Hematopoietic multipotent progenitor cell treated with erythropoietin and hydrocortisone succinate and interleukin-3 and kit ligand, for 8 days (in vitro differentiated cells): ENCODE measurements at regions not wholly inside any gene's neighbourhood (a gene's known extent, or its start where the extent isn't known, plus 50 kb on each side); places are given as distances from the start of the nearest gene placed in this dataset.

Source experiments
- DNase-seq: peaks from one replicate; pipeline ENCODE4 v3.0.0-alpha.2; 2015

DNA sequence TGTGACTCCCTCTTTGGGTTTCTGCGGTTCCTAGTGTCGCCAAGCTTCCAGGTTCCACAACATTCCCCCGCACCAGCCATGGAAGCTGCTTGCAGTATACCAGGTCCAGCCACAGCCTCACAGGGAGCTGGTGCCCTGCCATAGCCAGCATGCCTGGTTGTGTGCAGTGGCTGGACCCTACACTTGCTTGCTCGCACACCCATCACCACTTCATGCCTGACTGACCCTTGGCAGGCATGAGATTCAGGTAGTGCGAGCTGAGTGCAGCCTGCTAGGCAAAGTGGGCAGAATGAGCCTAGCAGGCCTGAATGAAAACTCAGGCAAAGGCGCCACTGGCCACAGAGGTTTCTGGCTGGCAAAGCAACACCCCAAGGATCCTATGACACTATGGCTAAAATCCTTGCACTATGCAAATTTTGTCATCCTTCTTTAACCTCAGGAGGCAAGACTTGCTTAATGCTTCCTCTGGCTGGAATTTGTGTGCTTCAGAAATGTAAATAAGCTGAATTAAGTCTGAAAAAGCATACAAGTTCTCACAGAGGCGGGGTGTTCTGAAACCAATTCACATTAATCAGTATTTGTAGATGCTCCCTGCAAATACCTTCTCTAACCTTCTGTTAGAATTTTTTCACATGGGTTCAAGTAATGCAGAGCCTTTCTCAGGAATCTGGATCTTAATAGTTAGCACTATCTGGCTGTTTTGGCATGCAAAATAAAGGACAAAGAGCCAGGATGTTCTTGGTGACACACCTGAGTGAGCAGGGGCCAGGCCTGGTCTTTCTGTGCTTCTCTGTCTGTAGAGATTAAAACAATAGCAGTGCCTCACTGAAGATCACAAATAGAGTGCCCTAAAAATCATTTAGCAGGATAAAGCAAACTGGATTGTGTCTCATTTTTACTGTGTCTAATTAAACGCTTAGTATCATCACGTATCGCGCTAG, 256.9 kb downstream of the GPATCH2 start:
- no peak for DNase-seq

DNA sequence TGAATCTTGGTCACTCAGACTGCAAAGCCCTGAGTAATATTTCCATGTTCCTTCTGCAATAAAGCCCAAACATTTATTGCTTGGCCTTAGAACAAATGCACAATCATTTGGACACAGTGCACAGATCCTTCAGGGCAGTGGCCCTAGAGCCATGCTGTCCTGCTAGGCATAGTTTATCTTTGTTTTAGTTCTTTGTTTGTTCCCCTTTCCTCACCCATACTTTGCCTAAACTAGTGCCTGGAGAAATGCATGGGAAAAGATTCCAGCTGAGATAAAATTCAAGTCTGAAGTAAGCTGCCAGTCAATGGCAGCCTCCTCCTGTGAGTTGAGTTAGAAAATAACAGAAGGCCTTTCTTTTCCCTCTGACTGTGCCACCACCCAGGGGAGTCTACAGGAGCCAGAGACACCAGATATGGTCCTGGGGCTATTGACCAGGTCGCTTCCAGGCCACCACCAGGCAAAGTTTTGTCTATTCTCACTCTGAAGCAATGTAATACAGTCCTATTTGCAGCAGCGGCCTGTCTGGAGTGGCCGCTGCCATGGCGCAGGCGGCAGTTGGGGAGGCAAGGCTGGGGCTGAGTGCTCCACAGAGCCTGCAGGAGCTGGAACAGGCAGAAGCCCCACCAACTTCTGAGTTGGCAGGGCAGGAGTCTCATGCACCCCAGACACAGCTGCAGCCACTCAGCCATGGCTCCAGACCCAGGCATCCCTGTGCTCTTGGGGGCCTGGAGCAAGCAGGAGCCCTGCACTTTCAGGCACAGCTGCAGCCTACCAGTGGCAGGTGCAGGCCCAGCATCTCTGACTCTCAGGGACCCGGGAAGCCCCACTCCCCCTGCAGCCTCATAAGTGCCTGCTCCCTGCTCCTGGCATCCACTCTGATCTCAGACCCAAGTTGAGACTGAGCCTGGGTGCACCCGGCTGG, 258.6 kb downstream of the GPATCH2 start:
- DNase-seq, result no peak

GRCh38 chr1:217370757-217371156, 260.1 kb downstream of the GPATCH2 start:
- no peak for DNase-seq

- DNase-seq, result no peak
Measured at GRCh38 chr1:217369996-217370551, 260.8 kb downstream of the GPATCH2 start.

DNA sequence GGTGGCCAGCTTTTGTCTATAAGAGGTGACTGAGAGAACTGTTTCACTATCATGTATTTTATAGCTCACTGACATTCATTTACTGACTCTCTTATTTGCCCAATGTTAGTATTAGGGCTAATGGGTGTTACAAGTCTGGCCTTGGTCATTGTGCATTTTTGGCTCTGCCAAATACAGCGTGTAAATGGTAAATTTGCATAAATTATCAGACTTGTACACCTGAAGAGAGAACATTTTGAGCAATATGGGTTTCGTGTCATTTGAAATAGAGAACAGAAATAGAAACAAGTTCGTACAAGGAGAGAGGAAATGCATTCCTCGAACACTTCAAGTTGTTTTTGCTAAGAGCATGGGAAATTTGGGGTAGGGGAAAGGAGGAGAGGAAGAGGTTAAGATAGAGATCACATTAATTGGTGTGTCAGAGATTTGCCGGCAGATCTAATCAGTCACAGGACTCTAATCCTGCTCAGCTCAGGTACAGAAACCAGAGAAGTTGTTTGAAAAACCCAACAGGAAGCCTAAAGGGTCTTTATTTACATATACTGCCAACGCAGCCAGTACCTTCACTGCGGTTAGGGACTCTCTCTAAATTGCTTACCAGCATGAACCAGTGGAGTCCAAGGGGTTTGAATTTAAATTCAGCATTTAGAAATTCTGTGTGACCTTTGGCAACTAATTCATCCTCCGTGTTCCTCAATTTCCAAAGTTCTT, 261.5 kb downstream of the GPATCH2 start:
- DNase-seq, result no peak

GRCh38 chr1:217364220-217364619, 266.7 kb downstream of the GPATCH2 start:
- DNase-seq, result no peak

GRCh38 chr1:217363319-217363718, 267.6 kb downstream of the GPATCH2 start:
- DNase-seq, result no peak

DNA sequence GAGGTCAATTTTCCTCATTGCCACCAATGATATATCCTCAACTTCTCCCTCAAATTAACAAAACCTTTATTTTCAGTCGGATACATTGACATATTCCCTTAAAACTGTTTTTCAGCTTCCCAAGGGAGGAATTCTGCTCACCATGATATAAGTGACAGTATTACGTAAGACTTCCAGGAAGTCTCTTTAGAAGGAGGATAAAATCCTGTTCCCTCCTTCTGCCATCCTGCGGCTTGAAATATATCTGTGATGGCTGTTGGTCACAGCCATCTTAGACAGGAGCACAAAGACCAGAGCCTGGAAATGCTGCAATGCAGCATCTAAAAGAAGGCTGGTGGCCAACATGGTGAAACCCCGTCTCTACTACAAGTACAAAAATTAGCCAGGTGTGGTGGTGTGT, 270.4 kb downstream of the GPATCH2 start:
- DNase-seq, result no peak

- DNase-seq, result no peak
Measured at GRCh38 chr1:217354895-217355294, 276.0 kb downstream of the GPATCH2 start.

- DNase-seq, result no peak
Measured at GRCh38 chr1:217348960-217349664, 281.8 kb downstream of the GPATCH2 start.

- no peak for DNase-seq
Measured at GRCh38 chr1:217344712-217345111, 286.2 kb downstream of the GPATCH2 start.

DNA sequence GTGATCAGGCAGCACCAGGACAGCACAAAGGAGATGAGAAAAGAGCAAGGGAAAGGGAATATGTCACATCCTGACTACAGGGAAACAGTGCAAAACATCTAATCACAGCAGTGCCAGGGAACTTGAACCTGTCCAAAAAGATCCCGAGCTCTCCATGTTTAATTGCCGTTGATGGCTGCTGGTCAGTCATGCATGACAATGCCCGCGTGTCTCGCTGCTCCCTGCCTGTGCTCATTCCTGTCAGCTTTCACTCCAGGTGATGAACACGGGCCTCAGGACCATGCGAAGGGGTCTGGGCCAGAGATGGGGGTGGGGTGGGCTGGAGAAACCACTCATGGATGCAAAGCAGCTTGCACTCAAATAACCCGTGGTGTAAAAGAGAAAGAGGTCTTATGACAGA, 287.0 kb downstream of the GPATCH2 start:
- no peak for DNase-seq

DNA sequence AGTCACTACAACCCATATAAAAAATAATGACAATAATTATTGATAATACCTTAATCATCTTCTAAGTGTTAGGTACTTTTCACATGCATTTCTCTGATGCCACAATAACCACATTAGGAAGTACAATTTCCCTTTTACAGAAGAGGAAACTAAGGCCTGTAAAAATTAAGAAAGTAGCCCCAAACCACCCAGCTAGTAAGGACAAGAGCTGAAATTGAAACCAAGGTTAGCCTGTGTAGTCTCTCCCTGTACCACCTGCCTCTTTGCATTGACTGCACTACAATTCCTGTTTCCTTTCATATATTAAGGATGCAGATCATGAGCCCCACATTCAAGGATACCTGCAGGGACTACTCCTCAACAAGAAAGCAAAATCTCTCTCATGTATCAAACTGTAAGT, 288.8 kb downstream of the GPATCH2 start:
- DNase-seq, result no peak

DNA sequence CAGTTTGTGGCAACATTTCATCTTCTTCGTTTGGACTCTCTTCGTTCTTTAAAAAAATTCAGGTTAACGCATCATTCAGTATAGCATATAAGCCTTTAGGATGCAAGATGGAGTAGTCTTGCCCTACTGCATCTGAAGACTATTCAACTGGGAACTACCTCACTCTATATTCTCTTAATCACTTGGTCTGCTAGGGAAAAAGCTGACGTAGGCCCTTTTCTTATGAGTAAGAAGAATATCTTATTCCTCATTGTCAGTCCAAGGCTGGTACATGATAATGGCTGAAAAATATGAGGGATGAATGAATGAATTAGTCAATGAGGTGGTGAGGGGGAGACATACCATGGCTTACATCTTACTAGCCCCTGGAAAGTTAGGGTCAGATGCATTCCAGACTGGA, 294.2 kb downstream of the GPATCH2 start:
- no peak for DNase-seq

DNA sequence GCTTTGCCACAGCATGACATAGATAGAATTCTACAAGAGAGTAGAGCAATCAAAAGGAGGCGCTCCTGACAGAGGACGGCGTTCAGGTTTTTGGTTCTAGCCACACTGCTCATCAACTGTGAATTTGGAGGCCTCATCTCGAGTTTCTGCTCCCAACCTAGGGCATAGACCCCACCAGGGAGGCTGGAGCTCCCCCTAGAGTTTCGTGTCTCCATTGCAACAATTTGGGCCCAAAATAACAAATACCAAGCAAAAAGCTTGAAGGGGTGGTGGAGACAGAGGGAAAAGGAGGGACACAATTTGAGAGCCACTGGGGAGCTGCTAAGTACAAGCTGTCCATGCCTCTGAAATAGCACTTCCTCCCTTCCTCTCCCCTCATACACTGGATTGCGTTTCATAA, 297.0 kb downstream of the GPATCH2 start:
- DNase-seq, result peak; percentile 12

DNA sequence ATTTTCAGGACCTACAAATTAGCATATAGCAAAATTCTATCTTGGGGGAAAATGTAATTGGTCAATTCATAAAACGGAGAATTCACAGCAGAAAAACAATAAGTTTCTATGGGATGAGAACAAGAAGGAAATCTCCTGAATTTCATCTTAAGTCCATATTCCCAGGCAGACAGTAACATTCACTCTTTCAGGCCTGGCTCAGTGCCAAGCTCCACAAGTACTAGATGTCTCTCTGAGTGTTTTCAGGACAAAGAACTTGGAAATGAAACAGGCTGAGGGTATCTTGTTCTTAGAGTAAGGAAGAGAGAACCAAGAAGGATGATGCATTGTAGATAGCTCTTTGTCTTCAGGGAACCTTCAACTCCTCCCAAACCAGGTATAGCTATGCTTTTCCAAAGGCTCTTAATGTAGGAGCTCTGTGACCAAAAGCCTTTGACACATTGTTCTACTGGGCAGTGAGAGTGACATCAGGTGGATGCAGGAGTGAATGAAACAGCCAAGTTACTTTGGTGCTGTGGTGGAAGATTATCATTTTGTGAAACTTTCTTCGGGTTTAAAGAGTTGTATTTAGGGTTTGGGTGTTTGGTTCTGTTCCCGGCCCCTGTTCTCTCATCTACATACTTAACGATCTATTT, 298.3 kb downstream of the GPATCH2 start:
- DNase-seq, result no peak

GRCh38 chr1:217331698-217332097, 299.2 kb downstream of the GPATCH2 start:
- no peak for DNase-seq

- DNase-seq, result no peak
Measured at GRCh38 chr1:217327901-217328300, 303.0 kb downstream of the GPATCH2 start.

GRCh38 chr1:217322834-217323233, 308.1 kb downstream of the GPATCH2 start:
- DNase-seq, result no peak

DNA sequence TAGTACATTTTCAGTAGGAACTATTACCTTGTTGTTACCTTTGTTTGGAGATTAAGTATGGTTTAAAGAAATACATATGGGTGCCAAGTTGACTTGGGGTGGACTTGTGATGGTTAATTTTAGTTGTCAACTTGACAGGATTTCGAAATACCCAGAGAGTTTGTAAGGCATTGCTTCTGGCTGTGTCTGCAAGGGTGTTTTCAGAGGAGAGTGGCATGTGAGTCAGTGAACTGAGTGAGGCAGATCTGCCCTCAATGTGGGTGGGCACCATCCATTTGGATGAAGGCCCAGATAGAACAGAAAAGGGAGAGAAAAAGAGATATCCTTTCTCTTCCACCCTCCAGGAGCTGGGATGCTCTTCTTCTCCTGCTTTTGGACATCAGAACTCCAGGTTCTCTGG, 315.5 kb downstream of the GPATCH2 start:
- no peak for DNase-seq

- no peak for DNase-seq
Measured at GRCh38 chr1:217313096-217313495, 317.8 kb downstream of the GPATCH2 start.

GRCh38 chr1:217311766-217312165, 319.1 kb downstream of the GPATCH2 start:
- DNase-seq, result no peak
